C1 segment of cervical spinal cord (tissue), 14 donors: ENCODE measurements at regions not wholly inside any gene's neighbourhood (a gene's known extent, or its start where the extent isn't known, plus 50 kb on each side); places are given as distances from the start of the nearest gene placed in this dataset.

ENCODE experiments used
- DNase-seq, 14 donors: peaks; one replicate each; lab custom pipeline; 2025; lab: John Stamatoyannopoulos, UW

DNA sequence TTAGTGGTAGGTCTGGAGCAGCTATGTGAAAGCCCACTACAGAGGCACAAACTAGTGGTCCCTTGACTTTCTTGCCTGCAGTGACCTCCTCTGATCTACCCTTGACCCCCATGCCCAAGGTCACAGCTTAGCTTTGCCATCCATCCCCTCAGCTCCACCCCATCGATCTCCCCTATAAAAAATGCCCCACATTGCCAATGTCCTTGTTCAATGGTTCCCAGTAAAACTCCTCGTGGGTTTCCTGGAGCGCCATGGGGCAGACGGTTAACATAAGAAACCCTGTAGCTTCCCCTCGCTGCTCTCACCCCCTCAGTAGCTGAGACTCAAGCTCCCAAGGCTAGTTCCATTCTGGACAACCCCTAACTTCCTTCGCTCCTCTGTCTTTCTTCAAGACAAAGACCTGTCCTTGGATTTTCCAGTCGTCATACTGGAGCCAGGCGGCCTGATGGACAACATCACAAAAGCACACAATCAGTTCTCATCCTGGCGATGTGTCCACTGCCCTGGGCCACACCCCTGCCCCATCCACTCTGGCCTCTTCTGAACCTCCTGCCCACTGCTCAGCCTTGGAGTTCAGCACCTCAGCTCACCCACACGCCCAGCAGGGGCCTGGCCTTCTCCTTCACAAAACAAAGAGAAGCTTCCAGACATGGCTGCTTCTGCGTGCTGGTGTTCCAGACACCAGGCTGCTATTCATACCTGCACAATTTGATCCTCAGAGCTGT, 1429.3 kb downstream of the BRD1 start:
- DNase-seq, result no peak

DNA sequence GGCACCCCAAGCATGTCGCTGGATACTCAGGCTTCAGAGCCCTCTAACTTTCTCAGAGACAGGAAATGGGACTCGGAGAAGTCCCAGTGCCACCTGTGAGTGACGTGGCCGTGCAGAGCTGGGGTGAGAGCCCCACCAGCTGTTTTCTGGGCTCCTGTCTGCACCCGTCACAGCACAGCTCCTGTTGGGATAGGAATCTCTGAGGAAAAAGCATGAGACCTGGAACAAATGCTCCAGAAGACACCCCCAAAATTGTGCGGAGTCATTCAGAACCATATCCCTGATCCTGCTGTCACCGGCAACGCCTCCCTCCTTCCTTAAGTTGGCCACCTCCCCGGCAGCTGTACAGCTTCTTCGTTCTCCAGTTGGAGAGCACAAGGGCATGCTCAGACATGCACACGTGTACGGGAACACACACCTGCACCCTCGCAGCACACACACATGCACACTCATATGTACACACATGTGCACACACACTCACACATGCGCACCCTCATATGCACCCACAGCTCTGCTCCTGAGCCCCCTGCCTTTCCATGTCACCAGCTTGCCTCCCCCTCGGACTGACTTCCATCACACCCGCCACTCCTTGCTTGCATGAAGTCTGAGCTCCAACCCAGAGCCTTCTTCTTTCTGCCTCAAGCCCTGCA, 1430.0 kb downstream of the BRD1 start:
- no peak for DNase-seq

DNA sequence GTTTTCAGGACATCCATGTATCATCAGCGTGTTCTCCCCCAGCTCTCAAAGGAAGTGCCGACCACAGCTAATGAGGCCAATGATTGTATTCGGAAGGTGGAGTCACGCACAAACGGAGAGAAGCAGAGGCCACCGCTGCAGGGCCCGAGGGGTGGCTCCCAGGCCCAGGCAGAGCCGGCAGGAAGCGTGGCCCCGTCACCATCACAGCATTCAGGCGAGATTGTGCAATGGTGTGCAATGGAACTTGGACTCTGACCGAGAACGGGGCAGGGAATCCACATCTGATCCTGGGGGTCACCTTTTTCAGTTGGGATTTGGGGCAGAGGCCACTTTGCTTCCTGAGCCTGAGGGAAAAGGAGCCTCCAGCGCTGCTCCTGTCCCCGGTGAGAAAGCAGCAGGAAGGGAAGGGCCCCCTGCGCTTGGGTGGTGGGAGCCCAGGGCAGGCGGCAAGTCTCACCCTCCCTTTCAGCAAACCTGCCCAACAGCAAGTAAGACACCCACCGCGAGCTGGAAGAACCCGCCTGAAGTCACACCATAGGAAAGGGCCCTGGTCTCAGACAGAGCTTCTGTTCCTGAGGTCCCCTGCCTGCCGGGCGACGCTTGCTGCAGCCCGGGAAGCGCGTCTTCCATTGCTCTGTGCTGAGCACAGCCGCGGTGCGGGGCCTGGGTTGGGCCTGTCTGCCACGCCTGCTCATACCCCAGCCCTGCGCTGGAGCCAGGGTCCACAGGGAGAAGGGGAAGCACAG, 1430.7 kb downstream of the BRD1 start:
- no peak for DNase-seq

DNA sequence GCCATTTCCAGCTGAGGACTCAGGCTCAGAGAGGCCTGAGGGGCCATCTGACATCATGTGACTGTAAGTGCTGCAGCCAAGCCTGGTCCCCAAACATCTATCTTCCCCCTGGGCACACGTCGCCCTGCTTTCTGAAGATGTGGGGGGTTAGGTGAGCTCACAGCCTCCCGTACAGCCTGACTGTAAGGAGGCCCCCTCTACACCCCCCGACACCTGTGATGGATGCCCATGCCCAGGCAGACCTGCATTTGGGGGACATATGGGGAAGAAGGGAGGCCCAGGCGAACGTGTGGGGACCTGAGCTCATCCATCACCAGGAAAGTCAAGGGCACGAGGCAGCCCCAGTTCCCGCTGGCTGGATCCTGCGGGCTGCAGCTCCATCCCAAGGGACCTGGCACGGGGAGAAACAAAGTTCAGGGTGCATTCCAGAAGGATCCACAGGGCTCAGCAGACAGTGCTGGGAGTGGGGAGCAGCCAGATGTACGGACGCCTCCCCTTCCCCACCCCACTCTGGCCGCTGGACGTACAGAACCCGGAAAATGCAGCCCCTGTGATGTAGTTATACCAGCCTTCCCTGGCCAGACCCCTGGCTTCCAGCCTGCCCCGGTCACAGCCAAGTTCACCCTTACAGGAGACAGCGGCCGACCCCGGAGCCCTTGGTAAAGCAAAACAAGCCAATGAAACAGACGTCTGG, 1431.4 kb downstream of the BRD1 start:
- DNase-seq, result no peak

DNA sequence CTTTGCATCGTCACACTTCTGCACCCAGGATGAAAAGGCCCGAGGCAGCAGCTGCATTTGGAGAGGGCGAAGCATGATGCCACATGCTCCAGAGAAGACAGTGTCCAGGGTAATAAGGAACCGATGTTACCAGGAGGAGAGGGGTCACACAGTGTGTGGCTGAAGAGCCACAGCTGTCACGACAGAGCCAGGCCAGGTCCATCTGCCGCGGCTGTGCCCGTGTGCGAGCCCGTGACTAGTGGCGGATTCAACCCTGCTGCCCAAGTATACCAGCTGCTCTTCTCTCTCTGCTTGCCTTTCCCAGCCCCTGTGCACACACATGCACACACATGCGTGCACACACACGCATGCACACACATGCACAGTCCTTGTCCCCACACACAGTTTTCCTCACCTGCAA, 1432.5 kb downstream of the BRD1 start:
- DNase-seq, result no peak

DNA sequence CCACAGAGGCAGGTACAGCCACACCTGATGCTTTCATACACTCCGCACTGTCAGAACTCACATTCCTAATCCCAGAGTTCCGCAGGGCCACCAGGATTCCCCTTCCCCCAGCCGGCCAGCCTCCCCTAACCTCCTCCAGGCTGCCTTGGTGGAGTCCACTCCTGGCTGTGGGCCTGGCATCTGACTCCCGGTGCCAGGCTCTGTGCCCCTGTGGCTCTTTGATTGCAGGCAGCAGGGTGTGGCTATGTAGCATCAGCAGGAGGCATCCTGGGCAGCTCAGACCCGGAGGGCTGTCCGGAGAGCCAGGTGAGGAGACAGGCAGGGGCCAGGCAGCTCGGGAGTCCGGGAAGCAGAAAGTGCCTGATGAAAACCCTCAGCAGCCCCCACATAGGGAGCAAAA, 1432.9 kb downstream of the BRD1 start:
- DNase-seq, result no peak

DNA sequence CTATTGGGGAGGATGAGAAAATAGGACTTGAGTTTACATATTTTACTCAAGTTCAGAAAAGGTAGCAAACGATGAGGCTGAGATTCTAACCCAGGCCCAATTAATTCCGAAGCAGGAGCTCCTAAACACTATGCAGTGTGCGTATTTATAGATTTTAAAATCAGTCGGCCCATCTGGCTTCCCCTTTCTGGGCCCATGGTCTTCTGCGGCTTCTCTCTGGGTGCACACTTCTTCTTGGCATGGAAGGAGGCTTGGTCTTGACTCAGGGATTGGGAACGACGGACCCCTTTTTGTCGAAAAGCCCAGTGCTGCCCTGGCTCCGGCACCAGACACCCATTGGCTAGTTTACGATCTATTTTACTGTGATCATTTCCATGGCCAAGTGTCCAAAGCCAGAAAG, 1433.8 kb downstream of the BRD1 start:
- DNase-seq, result no peak

DNA sequence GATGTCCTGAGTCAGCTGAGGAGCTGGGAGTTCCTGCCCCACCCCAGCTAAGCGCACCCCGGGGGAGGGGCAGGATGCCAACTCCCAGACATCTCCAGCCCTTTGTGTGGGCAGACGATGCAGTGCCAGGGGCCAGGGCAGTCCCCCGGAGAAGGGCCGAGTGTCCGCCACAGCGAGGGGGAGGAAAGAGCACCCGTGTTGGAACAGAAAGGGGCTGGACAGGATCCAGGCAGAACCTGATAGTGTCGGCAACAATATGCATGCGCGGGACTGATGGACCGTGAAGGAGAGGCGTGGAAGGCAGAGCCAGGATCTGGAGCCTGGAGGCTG, 1434.7 kb downstream of the BRD1 start:
- DNase-seq, result peak in 1 of 14 donors; percentile 49

DNA sequence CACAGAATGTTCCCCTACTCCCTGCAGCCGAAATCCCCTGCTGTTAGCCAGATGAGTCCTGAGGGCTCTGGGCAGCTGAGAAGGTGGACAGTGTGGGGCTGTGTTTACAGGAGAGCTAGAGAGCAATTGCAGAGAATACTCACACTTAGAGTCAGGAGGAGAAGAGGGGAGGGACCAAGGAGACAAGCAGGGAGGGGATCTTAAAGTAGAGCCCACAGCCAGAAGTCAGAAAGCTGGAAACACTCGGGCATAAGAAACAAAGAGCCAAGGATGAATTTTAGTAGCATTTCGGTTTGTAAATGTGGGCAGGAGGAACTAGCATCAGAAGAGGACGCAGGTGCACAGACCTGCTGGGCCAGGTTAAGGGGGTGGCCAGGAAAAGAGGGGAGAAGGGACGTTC, 1435.9 kb downstream of the BRD1 start:
- DNase-seq, result no peak

DNA sequence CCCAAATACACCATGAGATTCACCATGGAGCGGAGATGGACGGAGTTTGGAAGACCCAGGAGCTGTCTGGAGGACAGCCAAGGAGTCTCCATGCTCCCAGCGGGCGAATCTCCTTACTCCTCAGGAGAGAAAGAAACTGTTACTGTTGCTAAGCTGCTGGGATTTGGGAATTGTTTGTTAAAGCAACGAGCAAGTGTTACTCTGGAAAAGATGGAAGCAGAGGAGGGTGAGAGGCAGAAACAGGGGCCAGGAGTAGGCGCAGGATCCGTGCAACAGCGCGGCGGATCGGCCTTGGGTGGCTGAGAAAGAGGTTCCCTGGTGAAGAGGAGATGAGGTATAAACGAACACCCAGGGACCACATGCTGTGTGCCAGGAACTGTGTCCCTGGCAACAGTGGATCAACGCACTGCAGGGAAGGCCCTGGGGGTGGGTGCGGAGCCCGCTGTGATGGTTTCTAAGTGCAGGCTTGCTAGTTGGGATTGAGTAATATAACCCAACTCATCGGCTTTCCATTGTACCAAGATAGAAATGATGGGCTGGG, 1436.4 kb downstream of the BRD1 start:
- DNase-seq, result no peak

DNA sequence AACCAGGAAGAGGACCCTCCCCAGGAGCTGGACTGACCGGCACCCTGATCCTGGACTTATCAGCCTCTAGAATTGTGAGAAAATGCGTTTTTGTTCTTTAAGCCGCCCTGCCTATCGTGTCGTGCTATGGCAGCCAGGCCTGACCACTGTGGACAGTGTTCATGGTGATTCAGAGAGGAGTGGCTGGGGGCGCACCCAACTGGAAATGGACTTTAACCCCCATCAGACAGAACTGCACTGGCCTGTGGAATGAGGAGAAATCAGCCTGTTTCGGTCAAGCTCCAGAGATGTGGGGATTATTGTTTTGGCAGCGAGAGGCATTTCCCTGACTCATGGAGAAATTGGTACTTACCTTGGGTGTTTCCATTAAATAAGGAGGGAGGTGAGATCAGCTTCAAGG, 1437.8 kb downstream of the BRD1 start:
- no peak for DNase-seq

DNA sequence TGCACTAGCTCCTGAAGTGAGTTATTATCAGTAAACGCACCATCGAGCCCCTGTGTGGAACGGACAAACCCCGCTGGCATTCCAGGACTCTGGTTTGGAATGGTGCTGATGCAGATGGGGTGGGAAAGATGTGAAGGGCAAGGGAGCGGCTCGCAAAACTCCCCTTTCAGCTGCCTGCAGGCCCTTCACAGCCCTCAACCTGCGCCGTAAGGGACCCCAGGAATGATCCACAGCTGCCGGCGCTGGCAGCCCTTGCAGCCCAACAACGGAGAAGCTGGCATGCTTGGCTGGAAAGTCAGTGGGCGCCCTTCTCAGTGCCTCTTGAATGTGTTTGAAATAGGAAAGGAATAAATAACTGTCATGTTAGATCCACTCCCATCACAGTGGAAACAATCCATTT, 1445.5 kb downstream of the BRD1 start:
- no peak for DNase-seq

DNA sequence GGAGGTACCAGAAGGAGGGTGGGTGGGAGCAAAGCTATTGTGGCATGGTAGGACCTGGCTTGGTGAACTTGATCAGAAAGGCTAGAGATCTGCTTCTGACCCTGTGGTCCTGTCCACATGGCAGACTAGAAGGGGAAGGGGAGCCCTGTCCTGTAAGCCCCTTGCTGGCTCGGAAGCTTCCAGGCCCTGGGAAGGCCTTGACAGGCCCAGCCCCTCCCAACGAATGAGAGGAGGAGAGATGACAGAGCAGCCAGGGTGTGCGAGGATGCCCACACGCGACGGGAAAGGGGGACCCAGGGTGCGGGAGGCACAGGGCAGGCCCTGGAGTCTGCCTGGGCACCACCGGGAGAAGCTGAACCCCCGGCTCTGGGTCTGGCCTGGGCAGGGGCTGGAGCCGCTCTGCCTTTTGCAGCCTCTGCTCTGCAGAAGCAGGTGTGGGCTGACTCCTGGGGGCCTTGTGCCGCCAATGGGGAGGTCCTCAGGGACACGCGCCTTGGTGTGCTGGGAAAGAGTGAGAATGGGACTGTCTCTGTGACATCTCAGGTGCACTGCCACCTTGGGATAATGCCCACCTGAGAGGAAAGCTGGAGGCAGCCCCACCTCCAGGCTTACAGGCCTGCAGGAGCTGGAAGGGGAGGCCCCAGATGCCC, 1447.5 kb downstream of the BRD1 start:
- DNase-seq, result no peak

DNA sequence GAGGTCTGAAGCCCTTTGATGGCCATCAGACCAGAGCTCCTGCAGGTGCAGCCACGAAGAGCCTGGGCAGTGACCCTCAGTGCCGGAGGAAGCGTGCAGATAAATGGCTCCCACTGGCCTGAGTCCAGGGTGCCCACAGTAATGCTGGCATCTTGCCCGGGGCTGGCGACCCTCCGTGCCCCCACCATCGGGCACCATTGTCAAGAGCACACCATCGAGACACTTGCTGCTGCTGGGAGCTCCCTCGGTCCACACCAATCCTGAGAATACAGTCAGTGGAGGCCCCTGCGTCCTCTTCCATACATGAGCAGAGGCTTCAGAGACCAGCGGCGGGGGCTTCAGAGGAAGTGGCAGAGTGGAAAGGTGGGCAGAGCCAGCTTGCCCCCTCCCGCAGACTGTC, 1448.3 kb downstream of the BRD1 start:
- DNase-seq, result no peak

DNA sequence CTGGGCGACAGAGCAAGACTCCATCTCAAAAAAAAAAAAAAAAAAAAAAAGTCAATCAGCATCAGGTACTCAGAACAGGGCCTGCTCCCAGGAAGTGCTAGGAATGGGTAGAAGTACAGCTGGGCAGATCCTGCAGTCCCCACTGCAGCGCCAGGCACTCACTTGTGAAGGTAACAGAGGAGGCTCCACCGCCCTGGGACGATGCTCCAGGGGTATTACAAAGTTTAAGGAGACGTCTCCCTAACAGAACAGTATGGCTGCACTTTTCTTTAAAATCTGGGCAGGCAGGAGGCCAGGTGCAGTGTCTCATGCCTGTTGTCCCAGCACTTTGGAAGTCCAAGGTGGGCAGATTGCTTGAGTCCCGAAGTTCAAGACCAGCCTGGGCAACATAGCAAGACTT, 1449.0 kb downstream of the BRD1 start:
- DNase-seq, result no peak

DNA sequence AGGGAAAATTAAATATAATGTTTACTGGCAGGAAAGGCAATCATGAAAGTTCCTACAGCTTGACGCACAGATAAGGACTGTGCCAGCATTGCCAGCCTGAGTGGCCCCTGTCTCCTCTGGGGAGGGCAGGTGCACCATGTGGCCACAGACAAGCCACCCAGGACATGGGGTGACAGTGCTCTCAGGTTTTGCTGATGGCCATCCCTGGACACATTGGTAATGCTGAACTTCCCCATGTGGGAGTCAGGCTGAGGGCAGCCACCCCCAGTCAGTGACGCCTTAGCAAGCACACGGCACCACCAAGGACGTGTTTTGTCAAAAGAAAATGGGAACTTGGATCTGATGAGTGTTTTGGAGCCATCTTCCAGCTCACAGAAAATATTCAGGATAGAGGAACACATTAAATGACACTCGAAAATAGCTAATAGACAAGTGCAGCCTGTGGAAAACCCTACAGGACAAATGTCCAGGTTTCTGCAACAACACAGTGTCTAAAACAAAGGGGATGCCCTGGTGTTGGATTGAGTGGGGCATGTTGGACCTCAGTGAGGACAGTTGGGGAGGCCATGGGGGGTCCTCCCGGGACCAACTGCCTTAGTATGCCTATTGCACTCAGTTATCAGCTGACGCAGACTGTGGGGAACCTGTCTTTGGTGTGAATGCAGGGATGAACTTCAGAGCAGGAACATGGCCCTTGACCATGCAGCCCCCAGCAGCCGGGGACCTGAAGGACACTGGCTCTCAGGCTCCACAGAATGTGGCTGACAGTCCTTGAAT, 1450.5 kb downstream of the BRD1 start:
- no peak for DNase-seq

DNA sequence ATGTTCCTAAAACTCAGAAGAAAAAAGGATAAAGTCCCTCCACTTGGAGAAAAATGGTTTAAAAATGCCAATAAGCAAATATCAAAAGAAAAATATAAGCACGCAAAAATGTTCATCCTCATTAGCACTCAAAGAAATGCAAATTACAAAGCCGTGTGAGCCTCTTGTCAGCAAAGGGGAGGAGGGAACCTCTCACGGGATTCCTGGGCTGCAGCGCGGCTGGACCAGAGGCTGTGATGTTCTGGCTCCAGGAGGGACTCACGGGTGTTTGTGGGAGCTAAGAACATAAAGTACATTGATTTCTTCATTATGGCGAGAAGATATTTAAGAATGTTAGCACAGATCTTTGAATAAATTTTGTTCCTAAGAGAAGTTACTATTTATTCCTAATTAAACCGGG, 1451.2 kb downstream of the BRD1 start:
- DNase-seq, result no peak

DNA sequence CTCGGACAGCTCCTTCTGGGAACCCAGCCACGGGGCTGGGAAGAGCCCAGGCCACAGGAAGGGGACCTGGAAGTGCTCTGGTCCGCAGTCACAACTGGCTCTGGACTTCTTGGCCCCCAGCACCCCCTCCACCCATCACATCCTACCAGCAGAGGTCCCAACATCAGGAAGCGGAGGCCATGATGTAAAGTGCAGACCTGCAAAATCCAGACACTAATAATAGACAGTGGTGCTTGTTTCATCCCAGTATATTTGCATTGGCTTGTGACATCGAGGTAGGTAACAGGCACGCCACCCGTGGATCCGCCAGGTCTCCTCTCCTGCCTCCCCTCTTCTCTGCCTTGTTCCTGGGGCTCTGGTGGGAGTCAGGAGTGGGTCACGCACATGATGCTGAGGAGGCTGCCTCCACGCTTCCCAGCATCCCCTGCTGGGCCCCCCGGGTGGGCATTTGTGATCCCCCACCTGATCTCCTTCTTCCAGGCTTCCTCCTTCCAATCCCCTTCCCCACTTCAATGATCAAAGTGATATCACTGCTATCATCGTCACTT, 1454.0 kb downstream of the BRD1 start:
- no peak for DNase-seq

DNA sequence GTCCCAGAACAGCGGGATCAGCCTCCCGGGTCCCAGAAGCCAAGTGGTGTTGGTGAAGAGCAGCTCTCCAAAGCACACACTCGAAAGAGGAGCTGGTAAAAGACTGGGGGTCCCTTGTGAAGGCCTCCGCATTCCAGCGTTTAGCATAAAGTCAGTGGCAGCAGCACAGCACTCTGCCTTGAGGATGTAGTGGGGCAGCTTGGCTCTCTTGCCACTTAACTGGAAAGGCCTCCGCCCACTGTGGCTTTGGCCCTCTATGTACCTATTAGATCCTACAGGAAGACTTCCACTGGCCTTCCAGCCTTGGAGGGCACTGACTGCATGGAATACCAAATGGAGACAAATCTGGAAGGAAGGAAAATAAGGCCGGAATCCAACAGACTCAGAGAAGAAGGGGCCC, 1455.3 kb downstream of the BRD1 start:
- no peak for DNase-seq

DNA sequence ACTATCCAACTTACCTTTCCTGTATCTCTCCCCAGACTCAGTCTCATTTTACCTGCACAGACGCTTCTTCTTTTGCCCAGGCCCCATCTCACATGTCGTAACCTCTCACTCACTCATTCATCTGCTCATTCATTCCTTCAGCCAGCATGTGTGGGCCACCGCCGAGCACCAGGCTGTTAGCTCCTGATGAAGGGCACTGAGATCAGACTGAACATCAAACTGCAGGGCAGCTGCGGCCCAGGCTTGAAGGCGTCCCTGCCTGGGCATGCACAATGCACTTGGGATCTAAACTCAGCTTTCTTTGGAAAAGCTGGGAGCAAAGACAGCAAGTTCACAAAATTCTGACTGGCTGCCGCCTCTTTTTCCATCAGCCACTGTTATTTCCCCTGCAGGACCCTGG, 1456.3 kb downstream of the BRD1 start:
- no peak for DNase-seq
